Right lobe of liver (tissue), 6 donors: ENCODE measurements at regions not wholly inside any gene's neighbourhood (a gene's known extent, or its start where the extent isn't known, plus 50 kb on each side); places are given as distances from the start of the nearest gene placed in this dataset.

ENCODE experiments used
- ATAC-seq, 4 donors: fragments of 200-7000 bp; cut with Tn5 transposase; one replicate each; pipeline ENCODE4 v1.9.1; 2020; ENCODE audit warnings: mild to moderate bottlenecking in 4 of 4, moderate library complexity in 4 of 4
- DNase-seq, 3 donors: peaks; one replicate each; pipeline ENCODE4 v3.0.0-alpha.2; 2020
- H3K27ac ChIP-seq, 3 donors: fragments of 200-600 bp; one replicate each; pipeline ENCODE4 v1.8.0; 2022
- H3K27me3 ChIP-seq, 2 donors: fragments of 200-600 bp; one replicate each; pipeline ENCODE4 v1.8.0; 2022
- H3K36me3 ChIP-seq, 4 donors: fragments of 200-600 bp; sonication (generic) in 1 of 4; one replicate each; pipeline versions ENCODE4 v1.5.1 to v1.8.0; 2017 to 2022; ENCODE audit warnings: control low read depth in 1 of 4
- H3K4me1 ChIP-seq, 4 donors: fragments of 200-600 bp; sonication (generic) in 1 of 4; one replicate each; pipeline versions ENCODE4 v1.5.1 to v1.8.0; 2017 to 2022; ENCODE audit warnings: control low read depth in 1 of 4
- H3K4me3 ChIP-seq, 3 donors: fragments of 200-600 bp; one replicate each; pipeline ENCODE4 v1.8.0; 2022
- H3K9me3 ChIP-seq, 4 donors: fragments of 200-600 bp; sonication (generic) in 1 of 4; one replicate each; pipeline versions ENCODE4 v1.5.1 to v1.8.0; 2017 to 2022; ENCODE audit warnings: control low read depth in 1 of 4
- POLR2A ChIP-seq: fragments of 450-650 bp; IDR thresholded peaks from one replicate; pipeline ENCODE4 v1.6.1; 2017; ENCODE audit warnings: antibody characterized with exemption, mild to moderate bottlenecking
- WGBS: methylation state at CpG from one replicate; pipeline ENCODE4 v1.1.6; 2018; ENCODE audit warnings: low coverage, low lambda C conversion rate; ENCODE audit not compliant: insufficient coverage; ENCODE audit errors: missing lambda C conversion rate; 5-methylcytosine and 5-hydroxymethylcytosine counted together
- intact Hi-C, 2 donors: fragments of 100-400 bp; cut with DNase I; formaldehyde crosslinking; loops; one replicate each; pipeline versions ENCODE4 v1.11.2 to v1.14.1; 2022
- TF ChIP-seq, protein P1 (sequence below), 4 donors: fragments of 200-600 bp in 3 of 4; fragments of 450-650 bp in 1 of 4; IDR thresholded peaks; one replicate each; pipeline versions ENCODE4 v1.5.1 to v1.8.0; 2016 to 2022; ENCODE audit warnings: antibody characterized with exemption in 4 of 4, mild to moderate bottlenecking in 2 of 4
- donor health status: DM: no; HTN: yes; CAD: no.
- donor health status: DM: no; HTN: no; CAD: no.
- donor health status: DM: no; HTN: no; CAD: no.
- donor health status: DM: no; HTN: yes; CAD: no.
- donor health status: DM: no; HTN: yes; CAD: no.

DNA sequence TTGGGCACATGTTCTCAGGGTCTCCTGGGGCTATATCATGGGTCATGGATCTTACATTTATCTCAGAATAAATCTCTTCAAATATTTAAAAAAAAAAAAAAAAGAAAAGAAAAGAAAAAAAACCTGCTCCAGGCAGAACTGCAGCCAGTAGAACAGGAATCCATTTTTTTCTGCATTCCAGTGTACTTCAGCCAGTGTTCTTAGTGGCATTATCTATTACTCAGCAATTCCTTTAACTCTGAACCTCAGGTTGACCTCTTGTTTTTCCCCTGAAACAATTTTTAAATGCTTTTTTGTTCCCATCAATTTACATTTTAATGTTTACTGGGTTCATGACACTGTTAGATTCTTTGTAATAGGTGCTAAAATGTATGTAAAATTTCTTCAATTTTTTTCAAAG, 66.7 kb upstream of the STXBP6 start:
- Histone ChIP-seq H3K27ac (no peak overlapping the region), H3K4me1 (peaks cover 0 to 2% (median 0%) of the 10 kb centered on the region in 4 donors), H3K36me3 (no peaks in the 10 kb centered on the region), H3K27me3 (no peaks in the 10 kb centered on the region), H3K9me3 (no peaks in the 10 kb centered on the region), H3K4me3 (no peak overlapping the region)
- intact Hi-C loops: no loop called here
- TF ChIP-seq POLR2A: no peak
- TF ChIP-seq, protein P1, sequence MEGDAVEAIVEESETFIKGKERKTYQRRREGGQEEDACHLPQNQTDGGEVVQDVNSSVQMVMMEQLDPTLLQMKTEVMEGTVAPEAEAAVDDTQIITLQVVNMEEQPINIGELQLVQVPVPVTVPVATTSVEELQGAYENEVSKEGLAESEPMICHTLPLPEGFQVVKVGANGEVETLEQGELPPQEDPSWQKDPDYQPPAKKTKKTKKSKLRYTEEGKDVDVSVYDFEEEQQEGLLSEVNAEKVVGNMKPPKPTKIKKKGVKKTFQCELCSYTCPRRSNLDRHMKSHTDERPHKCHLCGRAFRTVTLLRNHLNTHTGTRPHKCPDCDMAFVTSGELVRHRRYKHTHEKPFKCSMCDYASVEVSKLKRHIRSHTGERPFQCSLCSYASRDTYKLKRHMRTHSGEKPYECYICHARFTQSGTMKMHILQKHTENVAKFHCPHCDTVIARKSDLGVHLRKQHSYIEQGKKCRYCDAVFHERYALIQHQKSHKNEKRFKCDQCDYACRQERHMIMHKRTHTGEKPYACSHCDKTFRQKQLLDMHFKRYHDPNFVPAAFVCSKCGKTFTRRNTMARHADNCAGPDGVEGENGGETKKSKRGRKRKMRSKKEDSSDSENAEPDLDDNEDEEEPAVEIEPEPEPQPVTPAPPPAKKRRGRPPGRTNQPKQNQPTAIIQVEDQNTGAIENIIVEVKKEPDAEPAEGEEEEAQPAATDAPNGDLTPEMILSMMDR (IDR thresholded peaks at IDR 0.05): no peak
- DNase-seq (no peak), ATAC-seq (no peak)

DNA sequence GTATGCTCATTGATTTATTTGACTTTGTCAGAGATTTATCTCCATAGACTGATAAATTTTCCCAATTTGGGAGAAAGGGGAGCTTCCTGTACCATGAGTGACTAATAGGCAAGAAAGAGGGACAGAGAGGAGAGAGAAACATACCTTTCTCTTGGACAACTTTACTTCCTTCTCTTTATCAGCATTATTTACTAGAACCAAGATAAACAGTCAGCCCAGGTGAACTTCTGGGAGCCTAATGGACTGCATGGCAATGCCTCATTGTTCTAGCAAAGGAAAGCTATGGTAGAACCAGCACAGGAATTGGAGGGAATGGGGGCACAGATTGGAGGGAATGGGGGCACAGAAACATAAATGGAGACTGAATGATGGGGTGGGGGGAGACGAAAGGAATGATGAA, 63.4 kb upstream of the STXBP6 start:
- TF ChIP-seq, protein P1 (IDR thresholded peaks at IDR 0.05): no peak
- TF ChIP-seq POLR2A: no peak
- no peaks in the 10 kb centered on the region for H3K27me3 ChIP-seq
- H3K36me3 ChIP-seq: no peaks in the 10 kb centered on the region
- 62% methylated on average over 1 of the region's 1 CpG for WGBS
- H3K27ac ChIP-seq: no peak overlapping the region
- intact Hi-C loops: no loop called here
- DNase-seq (no peak), ATAC-seq (no peak)
- no peak overlapping the region for H3K4me3 ChIP-seq
- no peaks in the 10 kb centered on the region for H3K9me3 ChIP-seq
- H3K4me1 ChIP-seq: no peaks in the 10 kb centered on the region

DNA sequence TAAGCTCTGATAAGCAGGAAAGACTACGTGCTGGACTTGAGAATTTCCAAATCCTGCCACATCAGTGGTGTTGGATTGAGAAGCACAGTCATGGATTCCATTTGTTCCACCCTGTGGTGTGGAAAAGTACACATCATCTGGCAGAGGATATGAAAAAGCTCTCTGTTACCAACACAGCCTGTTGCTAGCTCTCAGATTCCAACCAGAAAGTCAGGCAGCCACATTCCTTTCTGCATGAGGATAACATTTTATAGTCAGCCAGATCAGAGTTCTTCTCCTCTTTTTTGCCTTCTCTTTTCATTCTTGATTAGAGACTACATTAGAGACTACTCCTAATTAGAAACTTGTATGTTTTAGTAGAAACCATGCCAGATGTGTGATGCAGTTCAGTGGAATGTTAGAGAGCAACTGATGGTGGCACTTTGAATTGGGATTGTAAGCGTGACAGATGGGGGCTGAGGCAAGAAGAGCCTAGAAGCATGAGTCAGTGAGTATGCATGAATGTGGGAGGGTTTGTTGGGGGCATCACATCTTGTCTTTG, 61.2 kb upstream of the STXBP6 start:
- Histone ChIP-seq H3K27ac (no peak overlapping the region), H3K9me3 (no peaks in the 10 kb centered on the region), H3K4me3 (no peak overlapping the region), H3K27me3 (no peaks in the 10 kb centered on the region), H3K4me1 (no peaks in the 10 kb centered on the region), H3K36me3 (no peaks in the 10 kb centered on the region)
- DNase-seq (no peak), ATAC-seq (peak in 2 of 4 donors; percentile 30 to 54)
- intact Hi-C loops: no loop called here
- no peak for TF ChIP-seq POLR2A
- TF ChIP-seq, protein P1 (IDR thresholded peaks at IDR 0.05): no peak
- 44% methylated on average over 2 of the region's 2 CpGs for WGBS

DNA sequence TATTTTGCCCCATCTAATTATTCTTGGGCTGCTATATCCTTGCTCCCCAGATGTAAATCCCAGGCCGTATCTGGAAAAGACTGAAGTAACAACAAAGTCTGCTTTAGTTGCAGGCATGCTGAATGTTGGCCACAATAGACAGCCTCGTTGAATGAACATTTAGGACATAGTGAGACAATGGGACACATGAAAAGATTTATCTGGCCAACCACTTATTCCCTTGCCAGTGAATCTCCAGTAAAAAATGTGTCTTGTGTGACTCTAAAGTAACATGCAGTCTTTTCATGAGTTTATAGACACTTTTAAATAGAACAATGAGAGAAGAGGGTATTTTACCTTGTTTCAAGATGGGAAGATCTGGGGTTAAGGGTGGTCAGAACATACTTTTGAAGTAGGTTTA, 60.2 kb upstream of the STXBP6 start:
- intact Hi-C loops: no loop called here
- 50% methylated on average over 2 of the region's 2 CpGs for WGBS
- DNase-seq: no peak

More for the DNA sequence above, 60.2 kb upstream of the STXBP6 start:
- no peak overlapping the region for H3K27ac ChIP-seq
- no peak overlapping the region for H3K4me3 ChIP-seq
- ATAC-seq: no peak
- TF ChIP-seq, protein P1 (IDR thresholded peaks at IDR 0.05): no peak
- no peak for TF ChIP-seq POLR2A
- H3K36me3 ChIP-seq: no peaks in the 10 kb centered on the region
- H3K27me3 ChIP-seq: no peaks in the 10 kb centered on the region
- H3K4me1 ChIP-seq: no peaks in the 10 kb centered on the region
- H3K9me3 ChIP-seq: no peaks in the 10 kb centered on the region
